Psoas muscle (tissue), 7 donors: ENCODE measurements at regions not wholly inside any gene's neighbourhood (a gene's known extent, or its start where the extent isn't known, plus 50 kb on each side); places are given as distances from the start of the nearest gene placed in this dataset.
A peak's percentile ranks its signal among the peaks of the same experiment; 100 is the strongest.

ENCODE experiments used
- ATAC-seq, 4 donors: fragments of 200-7000 bp; cut with Tn5 transposase; one replicate each; pipeline ENCODE4 v1.9.1; 2020; ENCODE audit warnings: moderate library complexity in 3 of 4, mild to moderate bottlenecking in 2 of 4
- DNase-seq, 2 donors: peaks; one replicate each; pipeline ENCODE4 v3.0.0-alpha.2; 2020
- H3K27ac ChIP-seq: fragments of 200-600 bp; one replicate; pipeline ENCODE4 v1.8.0; 2022
- H3K27me3 ChIP-seq, 3 donors: fragments of 200-600 bp in 1 of 3; one replicate each; pipeline versions ENCODE4 v1.6.1 to v1.8.0; 2013 to 2022; ENCODE audit warnings: low read length in 2 of 3, mild to moderate bottlenecking in 2 of 3, moderate library complexity in 1 of 3; ENCODE audit not compliant: insufficient read depth in 3 of 3
- H3K36me3 ChIP-seq, 2 donors: fragments of 200-600 bp in 1 of 2; one replicate each; pipeline versions ENCODE4 v1.6.1 to v1.8.0; 2013 to 2022; ENCODE audit warnings: low read depth in 1 of 2, mild to moderate bottlenecking in 1 of 2, moderate library complexity in 1 of 2; ENCODE audit not compliant: insufficient read depth in 1 of 2
- H3K4me1 ChIP-seq: fragments of 200-600 bp; one replicate; pipeline ENCODE4 v1.8.0; 2022
- H3K4me3 ChIP-seq: fragments of 200-600 bp; one replicate; pipeline ENCODE4 v1.8.0; 2022; ENCODE audit warnings: mild to moderate bottlenecking
- H3K9me3 ChIP-seq: fragments of 200-600 bp; one replicate; pipeline ENCODE4 v1.8.0; 2022
- WGBS, 3 donors: extraction: QIAGEN DNeasy Blood & Tissue Kit; methylation state at CpG; one replicate each; pipeline versions ENCODE4 v1.1.6 to v1.1.7; 2013; 5-methylcytosine and 5-hydroxymethylcytosine counted together
- intact Hi-C, 2 donors: fragments of 100-400 bp; cut with DNase I; formaldehyde crosslinking; loops; one replicate each; pipeline versions ENCODE4 v1.11.0 to v1.14.2; 2022
- TF ChIP-seq, protein P1 (sequence below): fragments of 200-600 bp; IDR thresholded peaks from one replicate; pipeline ENCODE4 v1.8.0; 2022; ENCODE audit warnings: antibody characterized with exemption
- donor health status: healthy with polysubstance abuse.
- donor health status: DM: no; HTN: no; CAD: no; lungs with moderate emphysema.
- donor health status: Bipolar disorder and iron deficiency.
- donor health status: healthy.
- donor health status: DM: yes; HTN: yes; CAD: no.
- donor health status: DM: no; HTN: no; CAD: no.
- donor health status: DM: yes; HTN: yes; CAD: no.

DNA sequence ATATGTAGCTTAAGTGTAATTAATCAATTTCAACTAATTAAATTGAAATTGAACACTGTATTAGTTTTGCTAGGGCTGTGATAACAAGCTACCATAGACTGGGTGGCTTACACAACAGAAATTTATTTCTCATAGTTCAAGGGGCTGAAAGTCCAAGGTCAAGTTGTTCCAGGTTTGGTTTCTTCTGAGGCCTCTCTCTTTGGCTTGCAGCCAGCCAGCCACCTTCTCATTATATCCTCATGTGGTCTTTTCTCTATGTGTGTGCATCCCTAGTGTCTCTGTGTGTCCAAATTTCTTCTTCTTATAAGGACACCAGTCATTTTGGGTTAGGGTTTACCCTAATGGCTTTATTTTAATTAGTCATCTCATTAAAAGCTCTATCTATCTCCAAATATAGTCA is 611.7 kb downstream of the UTRN start:
- no peaks in the 10 kb centered on the region for H3K36me3 ChIP-seq
- no peaks in the 10 kb centered on the region for H3K9me3 ChIP-seq
- no peaks in the 10 kb centered on the region for H3K4me1 ChIP-seq
- ATAC-seq = no peak
- H3K27ac ChIP-seq = no peak overlapping the region
- no peak for DNase-seq
- TF ChIP-seq, protein P1, sequence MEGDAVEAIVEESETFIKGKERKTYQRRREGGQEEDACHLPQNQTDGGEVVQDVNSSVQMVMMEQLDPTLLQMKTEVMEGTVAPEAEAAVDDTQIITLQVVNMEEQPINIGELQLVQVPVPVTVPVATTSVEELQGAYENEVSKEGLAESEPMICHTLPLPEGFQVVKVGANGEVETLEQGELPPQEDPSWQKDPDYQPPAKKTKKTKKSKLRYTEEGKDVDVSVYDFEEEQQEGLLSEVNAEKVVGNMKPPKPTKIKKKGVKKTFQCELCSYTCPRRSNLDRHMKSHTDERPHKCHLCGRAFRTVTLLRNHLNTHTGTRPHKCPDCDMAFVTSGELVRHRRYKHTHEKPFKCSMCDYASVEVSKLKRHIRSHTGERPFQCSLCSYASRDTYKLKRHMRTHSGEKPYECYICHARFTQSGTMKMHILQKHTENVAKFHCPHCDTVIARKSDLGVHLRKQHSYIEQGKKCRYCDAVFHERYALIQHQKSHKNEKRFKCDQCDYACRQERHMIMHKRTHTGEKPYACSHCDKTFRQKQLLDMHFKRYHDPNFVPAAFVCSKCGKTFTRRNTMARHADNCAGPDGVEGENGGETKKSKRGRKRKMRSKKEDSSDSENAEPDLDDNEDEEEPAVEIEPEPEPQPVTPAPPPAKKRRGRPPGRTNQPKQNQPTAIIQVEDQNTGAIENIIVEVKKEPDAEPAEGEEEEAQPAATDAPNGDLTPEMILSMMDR = no peak
- H3K4me3 ChIP-seq = no peak overlapping the region
- H3K27me3 ChIP-seq = no peaks in the 10 kb centered on the region
- intact Hi-C loops = no loop called here

DNA sequence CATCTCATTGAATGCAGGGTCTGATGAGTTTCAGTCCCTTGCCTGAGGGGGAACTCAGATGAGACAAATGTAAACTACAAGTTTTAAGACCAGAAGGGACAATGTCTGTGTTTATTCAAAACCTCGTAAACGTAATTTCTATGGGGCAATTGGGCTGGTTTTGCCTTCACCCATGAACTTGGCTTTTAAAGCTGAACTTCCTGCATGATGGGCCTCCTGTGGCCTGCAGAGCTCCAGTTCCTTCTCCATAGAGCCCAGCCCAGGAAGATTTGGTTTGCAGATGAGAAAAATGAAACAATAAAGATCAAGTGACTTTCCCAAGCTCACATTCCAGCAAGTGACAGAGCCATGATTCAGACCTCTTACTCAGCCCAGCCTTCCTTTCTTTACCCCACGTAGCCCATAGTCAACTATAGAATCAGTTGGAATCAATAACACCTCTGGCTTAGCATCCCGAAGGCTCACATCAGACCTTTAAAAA is 612.3 kb downstream of the UTRN start:
- no peak for ATAC-seq
- H3K4me1 ChIP-seq = no peaks in the 10 kb centered on the region
- no peak overlapping the region for H3K4me3 ChIP-seq
- H3K36me3 ChIP-seq = no peaks in the 10 kb centered on the region
- no peak overlapping the region for H3K27ac ChIP-seq
- TF ChIP-seq, protein P1 = no peak
- intact Hi-C loops = no loop called here
- WGBS, 3 donors = 74 to 88% (median 77%) methylated on average over 4 of the region's 4 CpGs
- H3K27me3 ChIP-seq = no peaks in the 10 kb centered on the region
- H3K9me3 ChIP-seq = no peaks in the 10 kb centered on the region
- DNase-seq = no peak

DNA sequence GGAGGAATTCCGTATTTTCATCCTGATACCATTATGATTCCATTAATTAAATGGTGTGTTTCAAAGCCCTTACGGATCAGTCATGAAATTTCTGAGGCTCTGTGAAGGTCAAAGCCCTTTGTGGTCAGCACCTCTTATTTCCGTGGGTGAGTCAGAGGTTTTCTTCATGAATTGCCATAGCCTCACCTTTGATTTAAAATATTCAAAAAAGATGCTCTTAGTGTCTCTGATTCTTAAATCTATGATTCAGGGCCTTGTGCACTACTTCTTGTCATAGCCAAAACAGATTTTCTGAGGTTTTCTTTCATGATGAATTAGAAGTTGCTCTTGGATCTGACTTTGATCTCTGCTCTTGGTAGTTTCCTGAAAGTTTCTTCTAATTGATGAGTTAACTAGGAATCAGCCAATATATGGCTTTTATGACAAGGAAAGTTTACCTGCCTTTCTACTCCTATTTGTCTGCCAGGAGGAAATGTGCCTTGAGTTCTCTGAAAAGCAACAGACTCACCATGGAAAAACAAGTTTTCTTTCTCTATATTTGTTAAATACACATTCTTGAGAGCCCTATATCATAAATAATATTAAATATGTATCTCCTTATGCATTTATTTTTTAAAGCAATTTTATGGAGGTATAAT is 613.0 kb downstream of the UTRN start:
- H3K4me1 ChIP-seq = no peaks in the 10 kb centered on the region
- intact Hi-C loops = no loop called here
- ATAC-seq (no peak), DNase-seq (no peak)
- no peak overlapping the region for H3K27ac ChIP-seq
- no peak overlapping the region for H3K4me3 ChIP-seq
- no peaks in the 10 kb centered on the region for H3K36me3 ChIP-seq
- no peaks in the 10 kb centered on the region for H3K9me3 ChIP-seq
- WGBS, 3 donors = 79 to 94% (median 90%) methylated on average over 3 of the region's 3 CpGs
- no peaks in the 10 kb centered on the region for H3K27me3 ChIP-seq
- TF ChIP-seq, protein P1 = no peak

- TF ChIP-seq, protein P1 = no peak
- DNase-seq (no peak), ATAC-seq (no peak)
- no peaks in the 10 kb centered on the region for H3K4me1 ChIP-seq
- intact Hi-C loops = no loop called here
- H3K27me3 ChIP-seq = no peaks in the 10 kb centered on the region
- 96 to 97% (median 97%) methylated on average over 1 of the region's 1 CpG for WGBS, 3 donors
- no peak overlapping the region for H3K4me3 ChIP-seq
- no peaks in the 10 kb centered on the region for H3K36me3 ChIP-seq
- no peaks in the 10 kb centered on the region for H3K9me3 ChIP-seq
- no peak overlapping the region for H3K27ac ChIP-seq
Measured at GRCh38 chr6:144898741-144899140, 613.6 kb downstream of the UTRN start.

- H3K4me1 ChIP-seq = no peaks in the 10 kb centered on the region
- intact Hi-C loops = no loop called here
Measured at GRCh38 chr6:144899161-144899560, 614.0 kb downstream of the UTRN start.

More at GRCh38 chr6:144899161-144899560, 614.0 kb downstream of the UTRN start:
- 26 to 49% (median 27%) methylated on average over 1 of the region's 1 CpG for WGBS, 3 donors
- no peak overlapping the region for H3K27ac ChIP-seq
- DNase-seq (no peak), ATAC-seq (peak in 1 of 4 donors; percentile 46)
- no peaks in the 10 kb centered on the region for H3K27me3 ChIP-seq
- H3K36me3 ChIP-seq = no peaks in the 10 kb centered on the region
- no peak overlapping the region for H3K4me3 ChIP-seq
- TF ChIP-seq, protein P1 = no peak
- no peaks in the 10 kb centered on the region for H3K9me3 ChIP-seq
